ENCODE measurements at regions not wholly inside any gene's neighbourhood (a gene's known extent, or its start where the extent isn't known, plus 50 kb on each side); places are given as distances from the start of the nearest gene placed in this dataset.

- no peak for TF ChIP-seq CTCF (IDR thresholded peaks at IDR 0.05)
- TF ChIP-seq POLR2A (IDR thresholded peaks at IDR 0.05) = no peak
Observed at GRCh38 chr13:81762449-81762848, 1421.5 kb upstream of the SPRY2 start.
